CD14-positive monocyte (primary cell): ENCODE measurements at regions not wholly inside any gene's neighbourhood (a gene's known extent, or its start where the extent isn't known, plus 50 kb on each side); places are given as distances from the start of the nearest gene placed in this dataset.

Experiments used
- DNase-seq, 3 donors: peaks; one replicate each; pipeline ENCODE4 v3.0.0-alpha.2; 2011 to 2022
- H2AFZ ChIP-seq: 2 replicates; pipeline ENCODE4 v1.6.0; 2012; ENCODE audit warnings: mild to moderate bottlenecking, low read depth, low read length, inconsistent platforms; ENCODE audit not compliant: insufficient read depth, poor library complexity, severe bottlenecking
- H3K27ac ChIP-seq, 2 donors: 1 replicate in 1 of 2; 2 replicates in 1 of 2; pipeline ENCODE4 v1.5.1; 2012 to 2013; ENCODE audit warnings: low read length in 2 of 2, control low read depth in 1 of 2, inconsistent platforms in 1 of 2, low read depth in 1 of 2, mild to moderate bottlenecking in 1 of 2
- H3K27me3 ChIP-seq, 2 donors: one replicate each; pipeline versions ENCODE4 v1.6.0 to v1.6.1; 2011 to 2013; ENCODE audit warnings: low read length in 2 of 2; ENCODE audit not compliant: control insufficient read depth in 2 of 2, insufficient read depth in 2 of 2
- H3K36me3 ChIP-seq, 2 donors: replicated peaks in 1 of 2; 1 replicate in 1 of 2; 2 replicates in 1 of 2; pipeline versions ENCODE4 v1.5.1 to v1.6.1; 2012 to 2013; ENCODE audit warnings: low read length in 2 of 2, control low read depth in 1 of 2, inconsistent platforms in 1 of 2, mild to moderate bottlenecking in 1 of 2; ENCODE audit not compliant: insufficient read depth in 2 of 2, control insufficient read depth in 1 of 2
- H3K4me1 ChIP-seq, 2 donors: 1 replicate in 1 of 2; 2 replicates in 1 of 2; pipeline versions ENCODE4 v1.5.1 to v1.6.1; 2012 to 2013; ENCODE audit warnings: low read length in 2 of 2, control low read depth in 1 of 2, inconsistent platforms in 1 of 2, mild to moderate bottlenecking in 1 of 2, moderate library complexity in 1 of 2; ENCODE audit not compliant: insufficient read depth in 2 of 2, control insufficient read depth in 1 of 2
- H3K4me2 ChIP-seq: replicated peaks from 2 replicates; pipeline ENCODE3; 2012; ENCODE audit warnings: low read length, moderate library complexity, mild to moderate bottlenecking; ENCODE audit not compliant: poor library complexity, severe bottlenecking; ENCODE audit errors: extremely low read depth
- H3K4me3 ChIP-seq, 3 experiments: fragments of 200-600 bp in 1 of 3; sonication (generic) in 1 of 3; replicated peaks in 1 of 3; 1 replicate in 2 of 3; 2 replicates in 1 of 3; pipeline ENCODE4 v1.5.1; 2011 to 2013; ENCODE audit warnings: low read length in 3 of 3, mild to moderate bottlenecking in 3 of 3, control low read depth in 2 of 3, low read depth in 2 of 3, inconsistent platforms in 1 of 3, moderate library complexity in 1 of 3
- H3K79me2 ChIP-seq: 2 replicates; pipeline ENCODE4 v1.6.0; 2012; ENCODE audit warnings: mild to moderate bottlenecking, control low read depth, inconsistent platforms, low read length, moderate library complexity; ENCODE audit not compliant: insufficient read depth
- H3K9ac ChIP-seq: 2 replicates; pipeline ENCODE4 v1.6.0; 2017; ENCODE audit warnings: low read length, mild to moderate bottlenecking; ENCODE audit not compliant: insufficient read depth, poor library complexity, severe bottlenecking
- H3K9me3 ChIP-seq, 2 donors: replicated peaks in 1 of 2; 1 replicate in 1 of 2; 2 replicates in 1 of 2; pipeline versions ENCODE4 v1.5.1 to v1.6.1; 2012 to 2013; ENCODE audit warnings: low read length in 2 of 2, control low read depth in 1 of 2; ENCODE audit not compliant: control insufficient read depth in 1 of 2, insufficient read depth in 1 of 2
- H4K20me1 ChIP-seq: 2 replicates; pipeline ENCODE4 v1.6.0; 2012; ENCODE audit warnings: mild to moderate bottlenecking, low read length, control low read depth, moderate library complexity; ENCODE audit not compliant: insufficient read depth
- H3K27ac Mint-ChIP-seq, 7 donors: one replicate each; pipeline ENCODE4 v1.8.0; 2020; ENCODE audit warnings: mild to moderate bottlenecking in 7 of 7, mixed read lengths in 7 of 7, moderate library complexity in 6 of 7, inconsistent platforms in 2 of 7
- H3K27me3 Mint-ChIP-seq, 3 donors: one replicate each; pipeline ENCODE4 v1.8.0; 2021 to 2022; ENCODE audit warnings: low read depth in 3 of 3, mild to moderate bottlenecking in 3 of 3, mixed read lengths in 3 of 3, moderate library complexity in 3 of 3, inconsistent platforms in 1 of 3
- H3K36me3 Mint-ChIP-seq, 2 donors: one replicate each; pipeline ENCODE4 v1.8.0; 2020; ENCODE audit warnings: mixed read lengths in 2 of 2, inconsistent platforms in 1 of 2, mild to moderate bottlenecking in 1 of 2
- H3K4me1 Mint-ChIP-seq: one replicate; pipeline ENCODE4 v1.8.0; 2020; ENCODE audit warnings: mild to moderate bottlenecking, mixed read lengths
- H3K4me3 Mint-ChIP-seq, 2 donors: one replicate each; pipeline ENCODE4 v1.8.0; 2020; ENCODE audit warnings: mild to moderate bottlenecking in 2 of 2, mixed read lengths in 2 of 2, moderate library complexity in 1 of 2
- H3K9me3 Mint-ChIP-seq, 7 donors: one replicate each; pipeline ENCODE4 v1.8.0; 2020 to 2022; ENCODE audit warnings: mixed read lengths in 7 of 7, mild to moderate bottlenecking in 6 of 7, moderate library complexity in 6 of 7, inconsistent platforms in 2 of 7
- WGBS: methylation state at CpG from one replicate; pipeline ENCODE4 v1.1.5; 2013; ENCODE audit warnings: missing lambda C conversion rate; ENCODE audit not compliant: insufficient coverage; 5-methylcytosine and 5-hydroxymethylcytosine counted together
- intact Hi-C, 2 donors: fragments of 100-400 bp; cut with micrococcal nuclease; formaldehyde crosslinking; loops; one replicate each; pipeline versions ENCODE4 v1.15.0 to v1.15.1; 2023
- TF ChIP-seq, protein P1 (sequence below): fragments of 200-600 bp; IDR thresholded peaks from one replicate; pipeline ENCODE4 v1.8.0; 2022; ENCODE audit warnings: antibody characterized with exemption, mild to moderate bottlenecking

DNA sequence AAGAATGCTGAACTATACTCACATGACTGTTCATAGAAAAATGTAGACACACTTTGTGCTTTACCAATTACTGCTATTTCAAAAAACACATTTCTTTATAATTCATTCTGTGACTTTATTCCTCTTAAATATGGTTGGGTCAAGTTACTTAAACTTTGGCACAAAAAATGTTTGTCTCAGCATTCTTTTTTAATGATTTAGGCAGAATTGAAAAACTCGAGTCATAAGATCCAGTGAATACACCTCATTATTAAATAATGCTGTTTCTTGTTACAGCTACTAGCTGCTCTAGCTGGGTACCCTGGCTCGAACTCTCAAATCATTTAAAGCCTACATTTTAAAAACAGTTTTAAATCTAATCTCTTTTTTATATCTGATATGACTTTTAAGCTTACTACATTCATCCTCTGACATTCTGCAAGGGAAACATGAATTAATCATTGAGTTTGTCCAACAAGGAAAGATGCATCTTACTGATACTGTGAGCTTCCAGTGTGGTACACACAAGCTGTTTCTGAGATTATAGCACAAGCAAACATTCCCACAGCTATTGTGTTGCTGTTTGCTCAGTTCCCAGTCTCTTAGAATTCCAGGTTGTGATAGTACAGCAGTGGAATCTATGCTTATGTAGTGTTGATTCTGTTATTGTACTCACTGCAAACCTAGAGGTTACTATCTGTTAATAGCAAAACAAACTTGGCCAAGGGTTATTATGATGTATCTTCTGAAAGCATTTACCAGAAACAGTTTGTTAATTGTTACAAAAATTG lies 746.5 kb downstream of the USP25 start:
- Histone ChIP-seq H3K36me3 (no peaks in the 10 kb centered on the region), H3K9ac (no peak overlapping the region), H3K4me3 (no peak overlapping the region), H3K4me2 (no peak overlapping the region), H3K27me3 (no peaks in the 10 kb centered on the region), H3K79me2 (no peaks in the 10 kb centered on the region), H3K9me3 (no peaks in the 10 kb centered on the region), H3K4me1 (no peaks in the 10 kb centered on the region), H3K27ac (no peak overlapping the region), H2AFZ (no peak overlapping the region), H4K20me1 (no peaks in the 10 kb centered on the region)
- peaks cover 0 to 9% (median 1%) of the 10 kb centered on the region in 7 donors for H3K9me3 Mint-ChIP-seq
- TF ChIP-seq, protein P1, sequence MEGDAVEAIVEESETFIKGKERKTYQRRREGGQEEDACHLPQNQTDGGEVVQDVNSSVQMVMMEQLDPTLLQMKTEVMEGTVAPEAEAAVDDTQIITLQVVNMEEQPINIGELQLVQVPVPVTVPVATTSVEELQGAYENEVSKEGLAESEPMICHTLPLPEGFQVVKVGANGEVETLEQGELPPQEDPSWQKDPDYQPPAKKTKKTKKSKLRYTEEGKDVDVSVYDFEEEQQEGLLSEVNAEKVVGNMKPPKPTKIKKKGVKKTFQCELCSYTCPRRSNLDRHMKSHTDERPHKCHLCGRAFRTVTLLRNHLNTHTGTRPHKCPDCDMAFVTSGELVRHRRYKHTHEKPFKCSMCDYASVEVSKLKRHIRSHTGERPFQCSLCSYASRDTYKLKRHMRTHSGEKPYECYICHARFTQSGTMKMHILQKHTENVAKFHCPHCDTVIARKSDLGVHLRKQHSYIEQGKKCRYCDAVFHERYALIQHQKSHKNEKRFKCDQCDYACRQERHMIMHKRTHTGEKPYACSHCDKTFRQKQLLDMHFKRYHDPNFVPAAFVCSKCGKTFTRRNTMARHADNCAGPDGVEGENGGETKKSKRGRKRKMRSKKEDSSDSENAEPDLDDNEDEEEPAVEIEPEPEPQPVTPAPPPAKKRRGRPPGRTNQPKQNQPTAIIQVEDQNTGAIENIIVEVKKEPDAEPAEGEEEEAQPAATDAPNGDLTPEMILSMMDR: no peak
- H3K27ac Mint-ChIP-seq: no peak overlapping the region
- H3K4me1 Mint-ChIP-seq: no peaks in the 10 kb centered on the region
- H3K36me3 Mint-ChIP-seq: no peaks in the 10 kb centered on the region
- H3K4me3 Mint-ChIP-seq: no peak overlapping the region
- no peak for DNase-seq
- 80% methylated on average over 2 of the region's 2 CpGs for WGBS
- intact Hi-C loops: no loop called here
- no peaks in the 10 kb centered on the region for H3K27me3 Mint-ChIP-seq

DNA sequence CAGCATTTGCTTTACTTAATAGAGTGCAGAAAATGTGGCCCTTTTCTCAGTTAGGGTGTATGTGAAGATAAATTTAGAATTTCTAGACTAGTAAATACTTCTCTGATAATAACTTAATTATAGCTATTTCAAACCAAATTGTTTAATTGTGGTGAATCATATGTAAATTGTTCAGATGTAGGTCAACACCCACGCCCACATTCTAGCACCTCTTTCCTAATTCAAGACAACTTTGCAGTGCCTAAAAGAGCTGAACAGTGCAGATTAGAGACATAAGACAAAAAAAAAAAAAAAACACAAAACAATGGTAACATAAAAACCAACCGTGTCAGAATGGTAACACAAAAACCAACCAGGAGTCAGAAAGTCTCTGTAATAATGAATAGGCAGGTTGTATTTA lies 758.3 kb downstream of the USP25 start:
- Histone ChIP-seq H3K79me2 (no peaks in the 10 kb centered on the region), H3K9me3 (peaks cover 0 to 9% of the 10 kb centered on the region in 2 donors), H2AFZ (no peak overlapping the region), H3K27me3 (no peaks in the 10 kb centered on the region), H3K27ac (no peak overlapping the region), H3K9ac (no peak overlapping the region), H3K4me2 (no peak overlapping the region), H3K4me1 (no peaks in the 10 kb centered on the region), H4K20me1 (no peaks in the 10 kb centered on the region), H3K4me3 (no peak overlapping the region), H3K36me3 (no peaks in the 10 kb centered on the region)
- H3K4me3 Mint-ChIP-seq: no peak overlapping the region
- WGBS: no CpG with 5 or more reads among the region's 2 CpGs
- TF ChIP-seq, protein P1: no peak
- H3K27me3 Mint-ChIP-seq: peaks cover 0 to 1% (median 0%) of the 10 kb centered on the region in 3 donors
- peaks cover 0 to 7% (median 4%) of the 10 kb centered on the region in 7 donors for H3K9me3 Mint-ChIP-seq
- H3K4me1 Mint-ChIP-seq: no peaks in the 10 kb centered on the region
- DNase-seq: no peak
- no peaks in the 10 kb centered on the region for H3K36me3 Mint-ChIP-seq
- intact Hi-C loops: no loop called here
- H3K27ac Mint-ChIP-seq: no peak overlapping the region
